H9 (cell line): ENCODE measurements at regions not wholly inside any gene's neighbourhood (a gene's known extent, or its start where the extent isn't known, plus 50 kb on each side); places are given as distances from the start of the nearest gene placed in this dataset.

ENCODE experiments used
- DNase-seq: peaks from one replicate; pipeline ENCODE4 v3.0.0-alpha.2; 2017
- H2AFZ ChIP-seq: one replicate; pipeline ENCODE4 v1.6.1; 2013; ENCODE audit warnings: mild to moderate bottlenecking, low read length, control low read depth, moderate library complexity
- H2AK5ac ChIP-seq: 2 replicates; pipeline ENCODE4 v1.6.1; 2013; ENCODE audit warnings: low read length, control low read depth, mixed read lengths; ENCODE audit not compliant: insufficient read length
- H2BK120ac ChIP-seq: one replicate; pipeline ENCODE4 v1.6.1; 2013; ENCODE audit warnings: low read depth, mild to moderate bottlenecking, low read length, control low read depth, inconsistent platforms; ENCODE audit not compliant: poor library complexity, severe bottlenecking
- H2BK12ac ChIP-seq: 2 replicates; pipeline ENCODE4 v1.6.1; 2013; ENCODE audit warnings: low read length, control low read depth, mixed read lengths, low read depth; ENCODE audit not compliant: insufficient read length
- H2BK15ac ChIP-seq: 2 replicates; pipeline ENCODE4 v1.6.1; 2013; ENCODE audit warnings: low read depth, low read length, control low read depth
- H2BK20ac ChIP-seq: one replicate; pipeline ENCODE4 v1.6.1; 2013; ENCODE audit warnings: low read depth, mild to moderate bottlenecking, low read length, control low read depth, inconsistent platforms; ENCODE audit not compliant: poor library complexity, severe bottlenecking
- H2BK5ac ChIP-seq: 2 replicates; pipeline ENCODE4 v1.6.1; 2013; ENCODE audit warnings: low read length, control low read depth, mixed read lengths; ENCODE audit not compliant: insufficient read length
- H3K14ac ChIP-seq: 2 replicates; pipeline ENCODE4 v1.6.1; 2013; ENCODE audit warnings: low read length, control low read depth; ENCODE audit not compliant: insufficient read depth
- H3K18ac ChIP-seq: 2 replicates; pipeline ENCODE4 v1.6.1; 2013; ENCODE audit warnings: low read depth, mild to moderate bottlenecking, mixed read lengths, low read length, control low read depth; ENCODE audit not compliant: insufficient read length
- H3K23ac ChIP-seq: 2 replicates; pipeline ENCODE4 v1.6.1; 2013; ENCODE audit warnings: low read length, control low read depth, mixed read lengths, low read depth; ENCODE audit not compliant: insufficient read length
- H3K23me2 ChIP-seq: 2 replicates; pipeline ENCODE4 v1.6.1; 2013; ENCODE audit warnings: low read depth, mild to moderate bottlenecking, mixed read lengths, low read length, control low read depth; ENCODE audit not compliant: insufficient read length, poor library complexity, severe bottlenecking
- H3K27ac ChIP-seq: 2 replicates; pipeline ENCODE4 v1.5.1; 2013; ENCODE audit warnings: low read length, control low read depth, mixed read lengths, low read depth; ENCODE audit not compliant: insufficient read length
- H3K27me3 ChIP-seq: 2 replicates; pipeline ENCODE4 v1.6.1; 2013; ENCODE audit warnings: low read length, control low read depth, inconsistent platforms; ENCODE audit not compliant: insufficient read depth
- H3K4ac ChIP-seq: 2 replicates; pipeline ENCODE4 v1.6.1; 2013; ENCODE audit warnings: low read depth, mild to moderate bottlenecking, control low read depth, inconsistent platforms, low read length, moderate library complexity
- H3K4me1 ChIP-seq: 2 replicates; pipeline ENCODE4 v1.6.1; 2013; ENCODE audit warnings: low read length, control low read depth, inconsistent platforms; ENCODE audit not compliant: insufficient read depth
- H3K4me2 ChIP-seq: 2 replicates; pipeline ENCODE4 v1.6.1; 2013; ENCODE audit warnings: low read length, control low read depth, mixed read lengths; ENCODE audit not compliant: insufficient read length, insufficient read depth
- H3K56ac ChIP-seq: 2 replicates; pipeline ENCODE4 v1.6.1; 2013; ENCODE audit warnings: low read depth, mild to moderate bottlenecking, mixed read lengths, low read length, control low read depth; ENCODE audit not compliant: insufficient read length
- H3K79me1 ChIP-seq: 2 replicates; pipeline ENCODE4 v1.6.1; 2013; ENCODE audit warnings: low read depth, mild to moderate bottlenecking, moderate library complexity, low read length, control low read depth, inconsistent platforms; ENCODE audit not compliant: insufficient read depth, poor library complexity, severe bottlenecking
- H3K79me2 ChIP-seq: 2 replicates; pipeline ENCODE4 v1.6.1; 2013; ENCODE audit warnings: low read length, control low read depth, inconsistent platforms; ENCODE audit not compliant: insufficient read depth
- H3K9ac ChIP-seq: 2 replicates; pipeline ENCODE4 v1.6.1; 2013; ENCODE audit warnings: low read length, control low read depth, mixed read lengths; ENCODE audit not compliant: insufficient read length; ENCODE audit errors: extremely low read depth
- H3K9me3 ChIP-seq: one replicate; pipeline ENCODE4 v1.6.1; 2013; ENCODE audit warnings: low read depth, low read length, inconsistent platforms; ENCODE audit not compliant: control insufficient read depth
- H3T11ph ChIP-seq: one replicate; pipeline ENCODE4 v1.6.1; 2013; ENCODE audit warnings: mild to moderate bottlenecking, low read length, control low read depth, inconsistent platforms
- H4K20me1 ChIP-seq: one replicate; pipeline ENCODE4 v1.6.1; 2013; ENCODE audit not compliant: control insufficient read depth, insufficient read length, insufficient read depth
- H4K5ac ChIP-seq: 2 replicates; pipeline ENCODE4 v1.6.1; 2013; ENCODE audit warnings: low read depth, mild to moderate bottlenecking, mixed read lengths, low read length, control low read depth; ENCODE audit not compliant: insufficient read length
- H4K8ac ChIP-seq: replicated peaks from 2 replicates; pipeline ENCODE4 v1.6.1; 2013; ENCODE audit warnings: low read length, control low read depth, mixed read lengths, low read depth; ENCODE audit not compliant: insufficient read length
- H4K91ac ChIP-seq: 2 replicates; pipeline ENCODE4 v1.6.1; 2013; ENCODE audit warnings: low read depth, mild to moderate bottlenecking, moderate library complexity, mixed read lengths, low read length, control low read depth; ENCODE audit not compliant: insufficient read length
- H3K27ac Mint-ChIP-seq, 3 experiments: 2 replicates in 2 of 3; 3 replicates in 1 of 3; pipeline ENCODE4 v1.8.0; 2020 to 2021; ENCODE audit warnings: mixed read lengths in 3 of 3, mild to moderate bottlenecking in 1 of 3, moderate library complexity in 1 of 3
- H3K27me3 Mint-ChIP-seq: 2 replicates; pipeline ENCODE4 v1.8.0; 2021; ENCODE audit warnings: low read depth, mild to moderate bottlenecking, moderate library complexity, mixed read lengths
- H3K36me3 Mint-ChIP-seq, 3 experiments: 2 replicates in 2 of 3; 3 replicates in 1 of 3; pipeline ENCODE4 v1.8.0; 2020 to 2021; ENCODE audit warnings: low read depth in 3 of 3, mixed read lengths in 3 of 3; ENCODE audit not compliant: insufficient read depth in 1 of 3
- H3K4me1 Mint-ChIP-seq, 2 experiments: 2 replicates each; pipeline ENCODE4 v1.8.0; 2020; ENCODE audit warnings: mixed read lengths in 2 of 2
- H3K4me3 Mint-ChIP-seq, 2 experiments: 2 replicates in 1 of 2; 3 replicates in 1 of 2; pipeline ENCODE4 v1.8.0; 2020 to 2021; ENCODE audit warnings: mild to moderate bottlenecking in 2 of 2, mixed read lengths in 2 of 2, moderate library complexity in 1 of 2
- H3K9me3 Mint-ChIP-seq, 2 experiments: 2 replicates in 1 of 2; 3 replicates in 1 of 2; pipeline ENCODE4 v1.8.0; 2020; ENCODE audit warnings: mild to moderate bottlenecking in 2 of 2, mixed read lengths in 2 of 2, moderate library complexity in 1 of 2
- CTCF ChIP-seq: fragments of 200-600 bp; sonication (generic); conservative IDR thresholded peaks from 3 replicates; pipeline ENCODE4 v1.8.0; 2021; ENCODE audit warnings: antibody characterized with exemption, mild to moderate bottlenecking
- WGBS: extraction: QIAGEN DNeasy Blood & Tissue Kit; methylation state at CpG from one replicate; pipeline ENCODE4 v1.1.7; 2013; ENCODE audit warnings: missing lambda C conversion rate, low lambda C conversion rate, mixed read lengths; ENCODE audit not compliant: insufficient read length; ENCODE audit errors: extremely low coverage; 5-methylcytosine and 5-hydroxymethylcytosine counted together

- no peaks in the 10 kb centered on the region for H3K4me1 Mint-ChIP-seq
- Histone ChIP-seq H3K23ac (no peak overlapping the region), H2AK5ac (no peak overlapping the region), H3K4ac (no peak overlapping the region), H2BK5ac (no peak overlapping the region), H3K9me3 (no peaks in the 10 kb centered on the region), H2BK20ac (no peak overlapping the region), H3K9ac (no peak overlapping the region), H2AFZ (no peak overlapping the region), H3K14ac (no peak overlapping the region), H3K23me2 (no peaks in the 10 kb centered on the region), H2BK15ac (no peak overlapping the region), H4K5ac (no peak overlapping the region), H2BK120ac (no peak overlapping the region), H3K27me3 (no peaks in the 10 kb centered on the region), H4K20me1 (no peaks in the 10 kb centered on the region), H3T11ph (no peak overlapping the region), H4K91ac (no peak overlapping the region), H3K27ac (no peak overlapping the region), H3K79me1 (no peaks in the 10 kb centered on the region), H3K56ac (no peak overlapping the region), H2BK12ac (no peak overlapping the region), H3K4me2 (no peak overlapping the region), H4K8ac (no peak overlapping the region), H3K4me1 (no peaks in the 10 kb centered on the region), H3K79me2 (no peaks in the 10 kb centered on the region), H3K18ac (no peak overlapping the region)
- no peak overlapping the region for H3K4me3 Mint-ChIP-seq
- H3K9me3 Mint-ChIP-seq = no peaks in the 10 kb centered on the region; a peak in 1 of 5 replicates
- DNase-seq = no peak
- no peak for TF ChIP-seq CTCF
- no peaks in the 10 kb centered on the region for H3K36me3 Mint-ChIP-seq
- WGBS = no CpG with 5 or more reads among the region's 9 CpGs
- no peak overlapping the region for H3K27ac Mint-ChIP-seq
- H3K27me3 Mint-ChIP-seq = no peaks in the 10 kb centered on the region
Observed at GRCh38 chr6:103264020-103264419, 1595.7 kb downstream of the HACE1 start.
